ENCODE measurements at regions not wholly inside any gene's neighbourhood (a gene's known extent, or its start where the extent isn't known, plus 50 kb on each side); places are given as distances from the start of the nearest gene placed in this dataset.

- TF ChIP-seq CTCF (IDR thresholded peaks at IDR 0.05) (no peak), POLR2A (IDR thresholded peaks at IDR 0.05) (no peak)
Measured at GRCh38 chr9:29753638-29754037, 2180.4 kb upstream of the C9orf72 start.

All from testis (tissue), 2 donors.